ENCODE measurements at regions not wholly inside any gene's neighbourhood (a gene's known extent, or its start where the extent isn't known, plus 50 kb on each side); places are given as distances from the start of the nearest gene placed in this dataset.

GRCh38 chr5:51696122-51696521 is 312.9 kb downstream of the ISL1 start:
- TF ChIP-seq CTCF (IDR thresholded peaks at IDR 0.05; ENCODE audit: low read depth, low read length): no peak
- no peak for TF ChIP-seq POLR2A (IDR thresholded peaks at IDR 0.05; ENCODE audit: extremely low read depth, insufficient read length)
- no peak for TF ChIP-seq MAX (IDR thresholded peaks at IDR 0.05; ENCODE audit: low read depth, low read length)
- no peak for TF ChIP-seq MYC (IDR thresholded peaks at IDR 0.05; ENCODE audit: low read depth, low read length)

Measured in NB4 (cell line).